ENCODE measurements at regions not wholly inside any gene's neighbourhood (a gene's known extent, or its start where the extent isn't known, plus 50 kb on each side); places are given as distances from the start of the nearest gene placed in this dataset.

GRCh38 chr10:120705309-120705708, 145.9 kb upstream of the WDR11 start:
- no peaks in the 10 kb centered on the region for H4K20me1 ChIP-seq (ENCODE audit: control insufficient read depth, insufficient read depth, insufficient read length)
- no peaks in the 10 kb centered on the region for H3K27me3 ChIP-seq (ENCODE audit: insufficient read depth, low read length)
- no CpG with 5 or more reads among the region's 4 CpGs for WGBS (ENCODE audit: extremely low coverage, insufficient read length, low lambda C conversion rate)
- no peak for DNase-seq
- H2BK120ac ChIP-seq (ENCODE audit: low read depth, low read length, poor library complexity, severe bottlenecking) = no peak overlapping the region
- no peaks in the 10 kb centered on the region for H3K79me1 ChIP-seq (ENCODE audit: insufficient read depth, low read depth, low read length, poor library complexity, severe bottlenecking)
- no peak overlapping the region for H3K27ac ChIP-seq (ENCODE audit: insufficient read length, low read depth, low read length)
- Mint-ChIP-seq H3K4me3 (no peak overlapping the region), H3K9me3 (no peaks in the 10 kb centered on the region), H3K27ac (no peak overlapping the region), H3K27me3 (ENCODE audit: low read depth) (peaks cover 1% of the 10 kb centered on the region), H3K4me1 (no peaks in the 10 kb centered on the region), H3K36me3 (ENCODE audit: insufficient read depth in 1 of 3, low read depth in 3 of 3) (no peaks in the 10 kb centered on the region)
- H3K18ac ChIP-seq (ENCODE audit: insufficient read length, low read depth, low read length) = no peak overlapping the region
- no peak overlapping the region for H4K91ac ChIP-seq (ENCODE audit: insufficient read length, low read depth, low read length)
- no peak overlapping the region for H3K4me2 ChIP-seq (ENCODE audit: insufficient read depth, insufficient read length, low read length)
- no peak overlapping the region for H2BK5ac ChIP-seq (ENCODE audit: insufficient read length, low read length)
- H3K23me2 ChIP-seq (ENCODE audit: insufficient read length, low read depth, low read length, poor library complexity, severe bottlenecking) = no peaks in the 10 kb centered on the region
- H2BK15ac ChIP-seq (ENCODE audit: low read depth, low read length) = no peak overlapping the region
- no peak overlapping the region for H3K56ac ChIP-seq (ENCODE audit: insufficient read length, low read depth, low read length)
- no peak overlapping the region for H3K14ac ChIP-seq (ENCODE audit: insufficient read depth, low read length)
- H3K9ac ChIP-seq (ENCODE audit: extremely low read depth, insufficient read length, low read length) = no peak overlapping the region
- H3K79me2 ChIP-seq (ENCODE audit: insufficient read depth, low read length) = no peaks in the 10 kb centered on the region
- H2BK20ac ChIP-seq (ENCODE audit: low read depth, low read length, poor library complexity, severe bottlenecking) = no peak overlapping the region
- H4K5ac ChIP-seq (ENCODE audit: insufficient read length, low read depth, low read length) = no peak overlapping the region
- H3K4ac ChIP-seq (ENCODE audit: low read depth, low read length) = no peak overlapping the region
- no peak overlapping the region for H3T11ph ChIP-seq (ENCODE audit: low read length)
- H3K23ac ChIP-seq (ENCODE audit: insufficient read length, low read depth, low read length) = no peak overlapping the region
- no peaks in the 10 kb centered on the region for H3K9me3 ChIP-seq (ENCODE audit: control insufficient read depth, low read depth, low read length)
- no peak for TF ChIP-seq CTCF (conservative IDR thresholded peaks at IDR 0.05)
- no peak overlapping the region for H2BK12ac ChIP-seq (ENCODE audit: insufficient read length, low read depth, low read length)
- H3K4me1 ChIP-seq (ENCODE audit: insufficient read depth, low read length) = no peaks in the 10 kb centered on the region
- H4K8ac ChIP-seq (replicated peaks; ENCODE audit: insufficient read length, low read depth, low read length) = no peak overlapping the region
- H2AFZ ChIP-seq (ENCODE audit: low read length) = no peak overlapping the region
- no peak overlapping the region for H2AK5ac ChIP-seq (ENCODE audit: insufficient read length, low read length)

Measured in H9 (cell line).